ENCODE measurements at regions not wholly inside any gene's neighbourhood (a gene's known extent, or its start where the extent isn't known, plus 50 kb on each side); places are given as distances from the start of the nearest gene placed in this dataset.
"Not testable (repeated sequence)": the region's sequence is repeated elsewhere in the genome, so short reads cannot be mapped to it uniquely, and the experiment has no call there.

- no peak for TF ChIP-seq CTCF (conservative IDR thresholded peaks at IDR 0.05; ENCODE audit: low read depth, low read length)
- H3K4me3 ChIP-seq (ENCODE audit: low read depth, low read length): no peak overlapping the region
- no peak for DNase-seq (ENCODE audit: low read depth)
Observed at GRCh38 chr7:26944501-26945358, 80.3 kb upstream of the SKAP2 start.

GRCh38 chr7:26937939-26938623 lies 73.7 kb upstream of the SKAP2 start:
- H3K4me3 ChIP-seq (ENCODE audit: low read depth, low read length): no peak overlapping the region
- DNase-seq (ENCODE audit: low read depth): no peak
- no peak for TF ChIP-seq CTCF (conservative IDR thresholded peaks at IDR 0.05; ENCODE audit: low read depth, low read length)

GRCh38 chr7:26937306-26937705 lies 72.9 kb upstream of the SKAP2 start:
- TF ChIP-seq CTCF (conservative IDR thresholded peaks at IDR 0.05; ENCODE audit: low read depth, low read length): no peak
- no peak for DNase-seq (ENCODE audit: low read depth)
- no peak overlapping the region for H3K4me3 ChIP-seq (ENCODE audit: low read depth, low read length)

- H3K4me3 ChIP-seq (ENCODE audit: low read depth, low read length); DNase-seq (ENCODE audit: low read depth): not testable (repeated sequence)
Observed at GRCh38 chr7:26932616-26933015, 68.2 kb upstream of the SKAP2 start.

GRCh38 chr7:26930845-26931244 lies 66.5 kb upstream of the SKAP2 start:
- DNase-seq (ENCODE audit: low read depth): no peak
- TF ChIP-seq CTCF (conservative IDR thresholded peaks at IDR 0.05; ENCODE audit: low read depth, low read length): no peak
- no peak overlapping the region for H3K4me3 ChIP-seq (ENCODE audit: low read depth, low read length)

GRCh38 chr7:26930201-26930600 lies 65.8 kb upstream of the SKAP2 start:
- no peak for TF ChIP-seq CTCF (conservative IDR thresholded peaks at IDR 0.05; ENCODE audit: low read depth, low read length)
- DNase-seq (ENCODE audit: low read depth): no peak
- H3K4me3 ChIP-seq (ENCODE audit: low read depth, low read length): no peak overlapping the region

GRCh38 chr7:26928703-26929347 lies 64.4 kb upstream of the SKAP2 start:
- H3K4me3 ChIP-seq (ENCODE audit: low read depth, low read length): no peak overlapping the region
- no peak for TF ChIP-seq CTCF (conservative IDR thresholded peaks at IDR 0.05; ENCODE audit: low read depth, low read length)
- DNase-seq (ENCODE audit: low read depth): no peak

Data from choroid plexus epithelial cell (primary cell).